ENCODE measurements at regions not wholly inside any gene's neighbourhood (a gene's known extent, or its start where the extent isn't known, plus 50 kb on each side); places are given as distances from the start of the nearest gene placed in this dataset.

DNA sequence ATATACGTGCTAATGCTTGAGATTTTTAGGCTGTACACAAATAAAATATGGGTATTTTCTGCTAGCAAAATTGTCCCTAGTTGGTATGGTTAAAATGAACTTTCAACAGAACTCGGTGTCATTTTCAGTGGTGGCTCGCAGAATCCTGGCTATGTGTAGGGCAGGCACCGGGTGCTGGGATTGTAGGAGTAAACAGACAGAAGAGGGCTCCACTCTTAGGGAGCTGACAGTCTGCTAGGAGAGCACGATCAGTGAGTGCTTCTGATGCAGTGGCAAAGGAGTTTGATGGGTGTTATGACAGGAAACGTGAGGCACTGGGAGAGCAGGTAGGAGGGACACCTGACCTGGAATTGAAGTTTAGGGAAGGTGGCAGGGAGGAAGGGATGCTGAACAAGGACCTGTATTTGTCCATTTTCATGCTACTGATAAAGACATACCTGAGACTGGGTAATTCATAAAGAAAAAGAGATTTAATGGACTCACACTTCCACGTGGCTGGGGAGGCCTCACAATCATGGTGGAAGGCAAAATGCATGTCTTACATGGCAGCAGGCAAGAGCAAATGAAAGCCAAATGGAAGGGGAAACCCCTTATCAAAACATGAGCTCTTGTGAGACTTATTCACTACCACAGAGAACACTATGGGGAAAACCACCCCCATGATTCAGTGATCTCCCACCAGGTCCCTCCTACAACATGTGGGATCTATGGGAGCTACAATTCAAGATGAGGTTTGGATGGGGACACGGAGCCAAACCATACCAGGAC lies 105.4 kb upstream of the LCLAT1 start:
- no peak for DNase-seq

GRCh38 chr2:30346471-30347169 lies 100.4 kb upstream of the LCLAT1 start:
- no peak for DNase-seq

DNA sequence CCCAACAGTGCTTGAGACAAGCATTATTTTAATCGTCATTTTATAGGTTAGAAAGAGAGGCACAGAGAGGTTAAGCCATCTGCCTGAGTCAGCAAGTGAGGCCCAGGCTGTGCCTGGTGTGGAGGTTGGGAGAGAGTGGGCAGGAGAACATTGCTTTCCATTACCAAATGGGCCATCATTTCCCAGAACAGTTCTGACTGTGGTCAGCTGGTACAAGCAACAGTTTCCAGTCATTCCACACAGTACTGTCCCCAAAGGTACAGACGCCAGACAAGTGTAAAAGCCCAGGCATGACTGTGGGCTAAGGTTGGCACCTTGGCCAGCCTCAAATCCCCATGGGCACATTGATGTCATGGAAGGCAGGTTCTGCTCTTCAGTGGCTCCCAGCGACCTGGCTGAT lies 98.2 kb upstream of the LCLAT1 start:
- DNase-seq: no peak

DNA sequence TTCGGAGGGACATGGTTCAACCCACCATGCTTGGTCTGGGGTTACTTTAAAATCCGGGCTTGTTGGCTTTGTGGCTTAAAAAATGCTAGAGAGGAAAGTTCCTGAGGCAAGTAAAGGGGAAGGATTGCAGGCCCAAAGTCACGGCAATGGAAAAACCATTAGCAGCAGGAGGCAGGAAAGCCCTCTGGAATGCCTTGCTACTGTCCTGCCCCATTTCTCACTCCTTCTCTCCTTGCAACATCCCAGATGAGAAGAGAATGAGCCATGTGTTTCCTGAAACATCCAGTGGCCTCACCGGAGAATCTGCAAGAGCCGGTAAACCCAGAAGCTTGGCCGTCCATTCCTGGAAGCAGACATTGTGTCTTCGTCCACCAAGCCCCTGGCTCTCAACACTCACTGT lies 97.4 kb upstream of the LCLAT1 start:
- no peak for DNase-seq

GRCh38 chr2:30351116-30351515 lies 95.9 kb upstream of the LCLAT1 start:
- DNase-seq: no peak

- no peak for DNase-seq
Measured at GRCh38 chr2:30351949-30352348, 95.1 kb upstream of the LCLAT1 start.

DNA sequence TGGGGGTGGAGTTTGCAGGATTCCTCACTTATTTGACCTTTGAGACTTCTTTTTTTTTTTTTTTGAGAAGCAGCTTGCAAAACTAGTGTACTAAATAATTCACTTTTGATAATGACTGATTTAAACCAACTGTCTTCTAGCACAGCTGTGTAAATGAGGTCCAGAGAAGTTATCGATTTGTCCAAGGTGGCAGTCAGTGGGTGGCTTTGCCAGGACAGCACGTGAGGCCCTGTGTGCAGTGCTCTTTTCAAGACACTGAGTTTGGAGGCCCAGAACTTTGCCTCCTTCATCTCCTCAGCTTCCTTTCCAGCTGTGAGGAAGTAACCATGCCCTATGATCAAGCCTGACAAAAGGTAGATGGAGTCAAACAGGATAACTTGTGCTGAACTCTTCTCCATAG lies 92.9 kb upstream of the LCLAT1 start:
- DNase-seq: no peak

- DNase-seq: no peak
Measured at GRCh38 chr2:30354621-30355020, 92.4 kb upstream of the LCLAT1 start.

DNA sequence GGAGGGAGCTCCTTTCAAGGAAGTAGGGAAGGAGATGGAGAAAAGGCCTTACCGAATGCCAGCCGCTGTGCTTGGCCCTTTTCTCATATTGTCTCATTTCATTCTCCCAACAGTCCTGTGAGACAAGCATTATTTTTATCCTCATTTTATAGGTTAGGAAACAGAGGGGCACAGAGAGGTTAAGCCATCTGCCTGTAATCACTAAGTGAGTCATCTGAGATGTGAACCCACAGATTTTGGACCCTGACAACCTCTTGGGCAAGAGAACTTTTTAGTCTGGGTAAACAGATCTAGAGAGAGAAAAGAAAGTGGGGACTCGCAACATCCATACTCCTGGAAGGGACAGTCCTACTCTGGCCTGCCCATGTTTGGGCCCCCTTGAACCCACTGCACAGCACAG lies 91.7 kb upstream of the LCLAT1 start:
- no peak for DNase-seq

DNA sequence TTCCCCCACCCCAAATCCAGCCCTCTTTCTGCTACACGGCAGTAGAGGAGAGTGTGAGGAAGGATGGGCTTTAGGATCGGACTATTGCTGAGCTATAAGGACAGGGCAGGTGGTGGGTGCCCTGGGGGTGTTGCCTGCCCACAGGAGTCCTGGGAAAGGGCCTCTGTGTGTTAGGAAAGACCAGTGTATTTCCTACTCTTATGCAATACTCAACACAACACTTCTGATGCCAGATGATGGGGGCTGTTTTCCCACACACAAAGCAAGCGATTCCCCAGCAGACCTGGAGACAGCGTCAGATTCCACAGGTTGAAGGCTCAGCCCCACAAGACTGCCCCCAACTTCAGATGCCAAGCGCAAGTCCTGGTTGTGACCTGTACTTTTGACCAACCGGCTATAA lies 91.0 kb upstream of the LCLAT1 start:
- DNase-seq: no peak

DNA sequence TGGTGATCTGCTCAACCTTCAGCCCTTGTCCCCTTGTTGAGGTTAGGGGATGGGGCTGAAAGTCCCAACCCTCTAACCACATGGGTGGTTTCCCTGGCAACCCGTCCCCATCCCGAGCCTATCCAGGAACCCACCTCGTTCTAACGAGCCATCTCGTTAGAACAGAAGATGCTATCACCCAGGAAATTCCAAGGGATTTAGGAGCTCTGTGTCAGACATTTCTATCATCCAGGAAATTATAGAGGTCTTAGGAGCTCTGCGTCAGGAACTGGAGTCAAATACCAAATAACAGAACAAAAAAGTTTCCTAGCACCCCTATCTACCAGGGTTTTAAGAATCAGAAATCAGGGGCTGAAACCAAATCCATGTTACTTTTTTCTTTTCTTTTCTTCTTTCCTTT lies 90.3 kb upstream of the LCLAT1 start:
- no peak for DNase-seq

DNA sequence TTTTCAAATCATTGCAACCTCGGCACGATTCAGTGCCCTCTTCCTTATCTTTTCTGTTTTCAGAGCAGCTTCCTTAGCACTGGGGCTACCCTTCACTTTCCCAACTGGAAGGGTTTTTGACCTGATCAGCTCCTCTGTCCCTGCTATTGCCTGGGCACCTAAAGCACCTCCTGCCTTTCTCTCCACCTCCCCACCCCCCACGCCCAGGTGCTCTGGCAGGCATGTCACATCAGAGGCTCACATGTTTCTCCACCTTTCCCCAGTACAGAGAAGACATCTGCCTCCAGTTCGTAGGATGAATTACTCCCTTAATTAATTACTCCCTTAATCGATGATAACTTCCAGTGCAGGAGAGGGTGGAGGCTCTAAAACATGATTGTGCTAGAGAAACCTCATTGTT lies 88.7 kb upstream of the LCLAT1 start:
- no peak for DNase-seq

GRCh38 chr2:30358842-30359241 lies 88.2 kb upstream of the LCLAT1 start:
- DNase-seq: no peak

- DNase-seq: peak; percentile 10
Measured at GRCh38 chr2:30359644-30360167, 87.3 kb upstream of the LCLAT1 start.

- DNase-seq: peak; percentile 71
Measured at GRCh38 chr2:30361751-30362394, 85.2 kb upstream of the LCLAT1 start.

- peak; percentile 39 for DNase-seq
Measured at GRCh38 chr2:30362468-30363081, 84.5 kb upstream of the LCLAT1 start.

DNA sequence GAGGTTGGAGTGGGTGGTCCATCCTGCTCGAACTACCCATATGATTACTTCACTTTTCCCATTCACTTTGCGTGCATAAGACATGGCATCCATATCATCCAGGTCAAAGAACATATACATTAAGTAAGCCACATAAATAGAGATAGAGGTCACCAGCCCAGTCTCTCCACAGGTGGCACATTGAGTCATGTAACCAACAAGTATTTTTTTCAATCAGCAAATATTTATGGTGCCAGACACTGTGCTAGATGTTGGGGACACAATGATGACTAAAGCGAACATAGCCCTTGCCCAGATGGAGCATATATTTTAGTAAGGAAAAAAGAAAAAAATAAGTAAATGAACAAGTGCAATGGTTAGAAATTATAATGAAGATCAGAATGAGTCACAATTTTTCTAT lies 83.6 kb upstream of the LCLAT1 start:
- no peak for DNase-seq

- DNase-seq: no peak
Measured at GRCh38 chr2:30365201-30365600, 81.8 kb upstream of the LCLAT1 start.

DNA sequence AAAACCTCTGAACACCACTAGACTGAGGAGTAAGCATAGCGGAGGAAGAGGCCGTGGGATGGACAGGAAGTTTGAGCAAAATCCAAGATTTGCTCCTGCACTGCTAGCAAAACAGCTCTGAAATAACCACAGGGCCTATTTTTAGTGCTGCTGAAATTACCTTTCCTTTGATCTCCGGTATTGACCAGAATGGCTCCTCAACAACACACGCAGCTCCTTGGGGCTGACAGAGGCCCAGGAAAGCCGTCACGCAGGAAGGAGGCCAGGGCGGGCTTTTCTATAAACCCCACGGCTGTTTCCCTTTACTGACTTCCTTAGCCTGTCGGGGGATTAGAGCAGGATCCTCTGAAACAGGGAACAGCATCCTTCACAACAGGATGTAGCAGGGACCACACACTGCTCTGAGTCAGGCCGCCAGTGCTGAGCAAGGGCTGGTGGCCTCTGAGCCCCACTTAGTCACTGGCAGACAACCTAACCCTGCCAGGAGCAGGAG lies 80.8 kb upstream of the LCLAT1 start:
- no peak for DNase-seq

GRCh38 chr2:30367232-30368070 lies 79.6 kb upstream of the LCLAT1 start:
- DNase-seq: no peak

GRCh38 chr2:30368258-30368657 lies 78.8 kb upstream of the LCLAT1 start:
- DNase-seq: no peak

- DNase-seq: no peak
Measured at GRCh38 chr2:30371028-30371689, 75.9 kb upstream of the LCLAT1 start.

Data from DMS53 (cell line).